ACC112 (cell line): ENCODE measurements at regions not wholly inside any gene's neighbourhood (a gene's known extent, or its start where the extent isn't known, plus 50 kb on each side); places are given as distances from the start of the nearest gene placed in this dataset.

Experiments
- H2AFZ ChIP-seq: fragments of 200-600 bp; sonication (generic); one replicate; pipeline ENCODE4 v1.6.0; 2017; ENCODE audit warnings: antibody characterized with exemption, low read length; ENCODE audit not compliant: unreplicated experiment
- H3K27ac ChIP-seq: fragments of 200-600 bp; sonication (generic); 2 replicates; pipeline ENCODE4 v1.5.1; 2014; ENCODE audit warnings: low read depth, mild to moderate bottlenecking, antibody characterized with exemption, low read length, moderate library complexity
- H3K27me3 ChIP-seq: fragments of 200-600 bp; sonication (generic); 2 replicates; pipeline ENCODE4 v1.6.1; 2014; ENCODE audit warnings: mild to moderate bottlenecking, antibody characterized with exemption, low read length, moderate library complexity, mixed read lengths; ENCODE audit not compliant: insufficient read depth
- H3K36me3 ChIP-seq: fragments of 200-600 bp; sonication (generic); 2 replicates; pipeline ENCODE4 v1.6.1; 2016; ENCODE audit warnings: mild to moderate bottlenecking, antibody characterized with exemption, low read length, moderate library complexity, mixed read lengths; ENCODE audit not compliant: insufficient read depth
- H3K4me1 ChIP-seq: fragments of 200-600 bp; sonication (generic); one replicate; pipeline ENCODE4 v1.6.1; 2016; ENCODE audit warnings: low read length, mixed read lengths; ENCODE audit not compliant: insufficient read depth, unreplicated experiment, control insufficient read depth
- H3K4me3 ChIP-seq: fragments of 200-600 bp; sonication (generic); 2 replicates; pipeline ENCODE4 v1.5.1; 2014; ENCODE audit warnings: mild to moderate bottlenecking, low read depth, low read length
- H3K79me2 ChIP-seq: fragments of 200-600 bp; sonication (generic); one replicate; pipeline ENCODE4 v1.6.0; 2016; ENCODE audit warnings: low read length; ENCODE audit not compliant: control insufficient read depth, unreplicated experiment, insufficient read depth

DNA sequence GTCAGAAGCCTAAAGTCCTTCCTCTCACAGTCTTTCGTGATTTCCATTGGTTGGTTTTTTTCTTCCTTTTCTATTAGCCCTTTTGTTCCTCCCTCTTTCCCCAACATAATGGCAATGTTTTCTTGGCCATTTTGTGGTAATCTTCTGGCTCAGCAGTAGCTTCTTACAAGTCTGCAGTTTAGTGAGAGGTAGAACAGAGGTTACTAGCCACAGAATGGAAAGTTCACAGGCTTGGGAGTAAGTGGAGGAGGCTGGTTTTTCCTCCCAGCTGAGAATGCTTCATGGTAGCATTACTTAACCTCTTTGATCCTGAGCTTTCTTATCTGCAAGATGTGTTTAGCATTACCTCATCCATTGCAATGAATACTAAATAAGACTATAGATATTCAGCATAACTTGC is 346.9 kb downstream of the NFIB start:
- H3K27ac ChIP-seq = no peak overlapping the region
- no peaks in the 10 kb centered on the region for H3K36me3 ChIP-seq
- H3K4me3 ChIP-seq = no peak overlapping the region
- no peaks in the 10 kb centered on the region for H3K79me2 ChIP-seq
- H3K4me1 ChIP-seq = no peaks in the 10 kb centered on the region
- no peaks in the 10 kb centered on the region for H3K27me3 ChIP-seq
- H2AFZ ChIP-seq = no peak overlapping the region

DNA sequence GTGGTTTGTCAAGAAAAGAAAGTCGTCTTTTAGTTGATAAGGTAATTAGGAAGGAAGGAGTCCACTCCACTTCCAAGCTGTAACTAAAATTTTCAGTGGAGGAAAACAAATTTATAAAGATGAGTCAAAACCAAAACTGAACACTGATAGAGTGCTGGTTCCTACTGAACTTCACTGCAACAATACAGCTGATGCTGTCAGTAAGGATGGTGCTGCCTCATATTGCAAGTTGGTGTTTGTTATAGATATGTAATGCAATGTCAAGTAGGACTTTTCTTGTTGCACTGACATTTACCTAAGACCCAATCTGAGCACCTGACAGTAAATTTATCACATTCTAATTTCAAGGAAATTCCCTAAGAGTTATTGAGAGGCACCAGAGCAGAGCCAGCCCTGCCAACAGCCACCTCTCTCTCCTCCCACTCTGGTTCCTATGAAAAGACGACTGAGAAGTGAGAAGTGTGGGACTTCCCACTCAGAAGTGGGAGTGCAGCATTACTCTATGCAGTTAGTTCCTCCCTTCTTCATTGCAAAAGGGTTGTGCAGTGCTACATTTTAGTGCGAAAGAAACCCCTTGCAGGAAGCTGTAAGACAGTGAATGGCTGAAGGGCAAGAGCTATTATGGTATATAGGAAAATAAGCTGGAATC is 350.8 kb downstream of the NFIB start:
- Histone ChIP-seq H3K79me2 (no peaks in the 10 kb centered on the region), H2AFZ (no peak overlapping the region), H3K4me3 (no peak overlapping the region), H3K4me1 (no peaks in the 10 kb centered on the region), H3K36me3 (no peaks in the 10 kb centered on the region), H3K27ac (no peak overlapping the region), H3K27me3 (no peaks in the 10 kb centered on the region)

DNA sequence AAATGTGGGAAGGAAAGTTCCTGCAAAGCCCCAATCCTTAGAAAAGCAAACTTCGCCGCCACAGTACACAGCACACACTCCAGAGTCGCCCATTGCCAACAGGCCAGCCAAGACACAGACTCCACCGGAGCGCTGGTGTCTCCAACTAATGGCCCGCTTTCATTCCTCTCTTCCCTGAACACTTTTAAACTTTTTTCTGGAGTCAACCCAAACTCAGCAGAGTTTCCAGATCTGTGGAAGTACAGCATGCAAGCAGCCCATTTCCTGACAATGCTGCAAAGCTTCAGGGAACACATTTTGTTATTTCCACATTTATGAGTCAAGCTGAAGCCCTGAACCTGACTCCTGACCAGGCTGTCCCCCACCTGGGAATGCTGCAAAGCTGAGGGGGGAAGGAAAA is 351.9 kb downstream of the NFIB start:
- no peaks in the 10 kb centered on the region for H3K36me3 ChIP-seq
- H3K4me1 ChIP-seq = no peaks in the 10 kb centered on the region
- no peak overlapping the region for H3K27ac ChIP-seq
- no peaks in the 10 kb centered on the region for H3K27me3 ChIP-seq
- no peak overlapping the region for H2AFZ ChIP-seq
- no peak overlapping the region for H3K4me3 ChIP-seq
- H3K79me2 ChIP-seq = no peaks in the 10 kb centered on the region

DNA sequence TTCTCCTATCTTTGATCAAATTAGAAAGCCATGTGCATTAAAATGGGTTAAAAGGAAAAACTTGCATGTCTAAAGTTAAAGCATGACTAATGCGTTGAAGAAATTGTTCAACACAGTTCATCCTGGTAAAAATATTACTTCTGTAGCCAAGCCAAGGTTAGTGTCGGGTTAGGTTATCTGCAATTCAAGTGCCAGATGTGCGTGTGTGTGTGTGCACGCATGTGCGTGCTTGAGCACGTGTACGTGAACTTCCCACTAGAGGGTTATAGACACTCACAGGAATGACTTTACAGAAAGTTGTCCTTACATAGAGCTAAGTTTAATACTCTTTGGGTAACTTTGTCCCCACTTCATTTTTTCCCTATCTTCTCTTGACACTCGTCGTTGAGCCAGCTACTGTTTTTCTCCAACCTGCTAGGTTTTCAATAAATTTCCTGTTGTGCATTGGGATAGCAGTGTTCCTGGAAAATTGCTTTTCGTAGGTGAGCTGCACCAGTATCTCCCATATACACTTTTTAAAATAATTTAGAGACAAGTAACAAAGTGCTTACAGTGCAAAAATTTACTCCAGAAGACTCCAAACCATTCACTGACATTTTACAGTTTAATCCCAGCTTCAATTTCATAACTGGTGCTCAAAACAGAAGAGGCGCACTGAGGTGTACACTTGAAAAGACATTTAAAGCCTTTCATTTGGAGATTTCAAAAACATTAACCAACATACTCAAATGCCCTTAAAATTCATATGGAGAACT is 353.8 kb downstream of the NFIB start:
- H3K27ac ChIP-seq = no peak overlapping the region
- H3K79me2 ChIP-seq = no peaks in the 10 kb centered on the region
- H2AFZ ChIP-seq = no peak overlapping the region
- H3K27me3 ChIP-seq = no peaks in the 10 kb centered on the region
- no peaks in the 10 kb centered on the region for H3K36me3 ChIP-seq
- no peaks in the 10 kb centered on the region for H3K4me1 ChIP-seq
- H3K4me3 ChIP-seq = no peak overlapping the region

DNA sequence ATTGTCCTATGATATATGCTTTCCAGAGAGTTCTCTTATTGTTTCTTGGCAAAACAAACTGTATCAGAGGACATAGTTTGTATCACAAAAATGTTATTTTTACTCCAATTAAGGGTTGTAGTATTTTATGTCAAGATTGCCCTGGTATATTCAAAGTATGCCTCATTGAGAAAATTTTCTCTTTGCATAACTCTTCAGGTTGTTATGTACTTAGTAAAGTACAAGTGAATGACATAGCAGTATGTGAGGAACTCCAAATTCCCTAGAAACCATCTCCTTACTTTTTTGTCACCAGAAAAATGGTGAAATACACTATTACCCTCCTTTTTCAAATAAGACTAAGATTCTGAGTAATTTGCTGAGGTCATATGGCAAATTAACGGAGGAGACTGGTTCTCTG is 355.3 kb downstream of the NFIB start:
- no peaks in the 10 kb centered on the region for H3K79me2 ChIP-seq
- no peak overlapping the region for H2AFZ ChIP-seq
- no peak overlapping the region for H3K27ac ChIP-seq
- no peaks in the 10 kb centered on the region for H3K4me1 ChIP-seq
- no peaks in the 10 kb centered on the region for H3K27me3 ChIP-seq
- H3K4me3 ChIP-seq = no peak overlapping the region
- H3K36me3 ChIP-seq = no peaks in the 10 kb centered on the region

DNA sequence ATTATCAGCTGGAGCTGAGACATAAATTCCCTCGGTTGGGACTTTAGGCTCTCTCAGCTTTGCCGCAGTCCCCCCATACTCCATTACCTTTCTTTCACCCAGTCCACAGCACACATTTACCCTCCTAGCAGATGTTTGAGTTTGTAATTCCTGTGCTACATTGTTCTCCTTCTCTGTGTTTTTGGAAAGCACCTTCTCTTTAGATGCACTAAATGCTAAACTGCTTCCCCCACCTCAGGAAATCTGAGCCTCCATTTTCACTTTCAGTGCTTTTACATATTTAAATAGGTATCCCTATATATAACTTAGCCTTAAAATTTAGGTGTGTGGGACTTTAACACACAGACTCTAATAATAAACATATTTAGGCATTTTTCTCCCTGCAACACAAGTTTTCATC is 356.9 kb downstream of the NFIB start:
- Histone ChIP-seq H3K4me3 (no peak overlapping the region), H3K4me1 (no peaks in the 10 kb centered on the region), H3K27ac (no peak overlapping the region), H2AFZ (no peak overlapping the region), H3K79me2 (no peaks in the 10 kb centered on the region), H3K36me3 (no peaks in the 10 kb centered on the region), H3K27me3 (no peaks in the 10 kb centered on the region)

DNA sequence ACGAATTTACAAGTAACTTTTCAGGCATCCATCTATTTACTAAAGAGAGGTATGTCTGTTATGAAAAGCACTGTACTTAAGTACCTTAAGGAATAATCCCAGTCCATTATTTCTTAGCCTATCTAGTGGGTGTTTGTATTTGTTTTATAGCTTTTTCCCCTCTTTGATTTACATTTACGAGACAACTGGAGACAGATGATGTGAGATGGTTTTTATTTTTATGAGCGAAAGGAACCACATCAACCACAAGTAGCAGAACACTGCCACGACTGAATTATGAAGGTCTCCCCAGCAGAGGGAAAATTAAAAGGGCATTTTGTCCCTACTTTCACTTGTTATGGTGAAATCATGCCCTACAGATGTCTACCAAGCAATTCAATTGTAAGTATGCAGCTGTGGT is 357.8 kb downstream of the NFIB start:
- Histone ChIP-seq H3K27me3 (no peaks in the 10 kb centered on the region), H3K4me1 (no peaks in the 10 kb centered on the region), H2AFZ (no peak overlapping the region), H3K4me3 (no peak overlapping the region), H3K27ac (no peak overlapping the region), H3K79me2 (no peaks in the 10 kb centered on the region), H3K36me3 (no peaks in the 10 kb centered on the region)

DNA sequence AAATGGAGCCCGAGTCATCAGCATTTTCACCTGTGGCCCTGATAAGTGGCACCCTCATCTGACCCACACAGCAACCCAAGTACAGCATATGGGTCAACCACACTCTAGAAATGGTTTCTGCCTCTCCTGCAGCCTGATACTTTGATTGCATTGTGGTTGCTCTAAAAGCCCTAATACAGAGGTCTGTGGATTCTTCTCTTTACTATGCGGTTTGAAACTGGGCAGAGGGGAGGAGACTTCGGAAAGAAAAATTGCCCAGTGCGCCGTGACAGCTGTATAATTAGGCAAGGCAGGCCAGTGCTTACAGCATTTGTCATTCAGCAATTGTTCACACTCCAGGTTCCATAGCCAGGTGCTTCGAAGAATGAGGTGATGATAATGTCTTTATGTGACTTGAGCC is 361.0 kb downstream of the NFIB start:
- H3K36me3 ChIP-seq = no peaks in the 10 kb centered on the region
- H3K79me2 ChIP-seq = no peaks in the 10 kb centered on the region
- H3K4me3 ChIP-seq = no peak overlapping the region
- H3K4me1 ChIP-seq = peaks cover 5% of the 10 kb centered on the region
- no peak overlapping the region for H3K27ac ChIP-seq
- no peak overlapping the region for H2AFZ ChIP-seq
- H3K27me3 ChIP-seq = no peaks in the 10 kb centered on the region

DNA sequence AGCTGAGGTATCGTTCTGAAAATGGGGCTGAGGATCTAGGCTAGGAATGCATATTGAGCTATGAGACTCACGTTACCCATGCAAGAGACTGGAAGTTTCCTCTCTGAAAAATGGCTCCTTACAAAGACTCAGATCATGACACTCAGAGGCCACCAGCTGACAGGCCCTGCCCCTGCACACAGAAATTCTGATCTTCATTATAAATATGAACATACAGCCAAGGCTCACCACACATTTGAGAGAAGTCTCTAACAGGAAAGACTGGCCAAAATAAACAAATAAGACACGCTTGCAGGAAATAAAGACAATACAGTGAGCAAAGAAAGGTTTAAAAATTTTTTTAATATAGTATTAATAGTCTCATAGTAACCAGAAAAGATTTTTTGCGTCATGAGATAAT is 365.9 kb downstream of the NFIB start:
- H3K27me3 ChIP-seq = no peaks in the 10 kb centered on the region
- H3K4me3 ChIP-seq = no peak overlapping the region
- no peak overlapping the region for H3K27ac ChIP-seq
- no peaks in the 10 kb centered on the region for H3K79me2 ChIP-seq
- H2AFZ ChIP-seq = no peak overlapping the region
- no peaks in the 10 kb centered on the region for H3K36me3 ChIP-seq
- H3K4me1 ChIP-seq = peaks cover 12% of the 10 kb centered on the region

DNA sequence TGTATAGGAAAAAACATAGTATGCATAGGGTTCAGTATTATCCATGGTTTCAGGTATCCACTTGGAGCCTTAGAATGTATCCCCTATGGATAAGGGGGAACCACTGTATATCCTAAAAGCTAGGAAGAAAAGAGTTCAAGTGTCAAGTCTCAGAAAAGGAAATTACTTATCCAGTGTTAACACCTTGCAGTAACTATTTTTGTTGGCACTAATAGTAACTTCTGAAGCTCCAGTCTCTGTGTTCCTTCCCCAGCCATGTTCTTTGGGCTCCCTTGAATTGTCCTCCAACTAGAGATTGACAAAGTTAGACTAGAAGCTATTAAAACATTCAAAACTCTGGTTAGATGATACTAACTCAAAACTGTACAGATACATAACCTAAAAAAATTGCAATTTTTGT is 370.8 kb downstream of the NFIB start:
- Histone ChIP-seq H3K4me1 (peaks cover 38% of the 10 kb centered on the region), H3K4me3 (no peak overlapping the region), H3K36me3 (no peaks in the 10 kb centered on the region), H2AFZ (no peak overlapping the region), H3K27ac (no peak overlapping the region), H3K27me3 (no peaks in the 10 kb centered on the region), H3K79me2 (no peaks in the 10 kb centered on the region)

DNA sequence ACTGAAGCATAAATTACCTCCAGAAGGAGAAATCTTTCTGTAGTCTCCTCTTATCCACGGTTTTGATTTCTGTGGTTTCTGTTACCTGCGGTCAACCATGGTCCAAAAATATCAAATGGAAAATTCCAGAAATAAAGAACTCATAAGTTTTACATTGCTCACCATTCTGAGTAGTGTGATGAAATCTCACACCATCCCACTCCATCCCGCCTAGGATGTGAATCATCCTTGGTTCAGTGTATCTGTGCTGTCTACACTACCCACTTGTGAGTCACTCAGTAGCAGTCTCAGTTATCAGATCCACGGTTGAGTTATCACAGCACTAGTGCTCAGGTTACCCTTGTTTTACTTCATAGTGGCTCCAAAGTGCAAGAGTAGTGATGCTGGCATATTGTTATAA is 371.2 kb downstream of the NFIB start:
- Histone ChIP-seq H3K36me3 (no peaks in the 10 kb centered on the region), H3K79me2 (no peaks in the 10 kb centered on the region), H3K27ac (peak overlapping the region; percentile 58), H3K4me3 (0 out of 2 replicates have a peak overlapping the region, but pooled peaks have one; percentile 1), H2AFZ (no peak overlapping the region), H3K4me1 (peaks cover 34% of the 10 kb centered on the region), H3K27me3 (no peaks in the 10 kb centered on the region)
